ENCODE measurements at regions not wholly inside any gene's neighbourhood (a gene's known extent, or its start where the extent isn't known, plus 50 kb on each side); places are given as distances from the start of the nearest gene placed in this dataset.

DNA sequence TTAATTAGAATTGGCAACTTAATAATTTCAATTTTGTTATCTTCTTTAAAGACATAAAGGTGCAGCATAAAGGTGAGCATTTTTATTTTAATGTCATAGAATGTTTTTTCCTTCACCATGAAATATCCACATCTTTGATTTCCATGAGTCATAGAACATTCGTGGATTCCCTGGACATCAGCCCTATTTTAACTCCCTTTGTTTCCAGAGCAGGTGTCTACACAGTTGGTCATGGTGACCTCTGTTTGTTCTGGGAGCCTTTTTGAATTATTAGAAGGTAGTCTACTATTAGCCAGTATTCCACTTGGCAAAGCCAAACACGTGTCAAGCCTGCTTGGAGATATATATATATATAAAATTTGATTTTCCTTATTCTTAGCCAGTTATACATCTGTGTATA is 572.9 kb downstream of the LTN1 start:
- TF ChIP-seq, protein P1, sequence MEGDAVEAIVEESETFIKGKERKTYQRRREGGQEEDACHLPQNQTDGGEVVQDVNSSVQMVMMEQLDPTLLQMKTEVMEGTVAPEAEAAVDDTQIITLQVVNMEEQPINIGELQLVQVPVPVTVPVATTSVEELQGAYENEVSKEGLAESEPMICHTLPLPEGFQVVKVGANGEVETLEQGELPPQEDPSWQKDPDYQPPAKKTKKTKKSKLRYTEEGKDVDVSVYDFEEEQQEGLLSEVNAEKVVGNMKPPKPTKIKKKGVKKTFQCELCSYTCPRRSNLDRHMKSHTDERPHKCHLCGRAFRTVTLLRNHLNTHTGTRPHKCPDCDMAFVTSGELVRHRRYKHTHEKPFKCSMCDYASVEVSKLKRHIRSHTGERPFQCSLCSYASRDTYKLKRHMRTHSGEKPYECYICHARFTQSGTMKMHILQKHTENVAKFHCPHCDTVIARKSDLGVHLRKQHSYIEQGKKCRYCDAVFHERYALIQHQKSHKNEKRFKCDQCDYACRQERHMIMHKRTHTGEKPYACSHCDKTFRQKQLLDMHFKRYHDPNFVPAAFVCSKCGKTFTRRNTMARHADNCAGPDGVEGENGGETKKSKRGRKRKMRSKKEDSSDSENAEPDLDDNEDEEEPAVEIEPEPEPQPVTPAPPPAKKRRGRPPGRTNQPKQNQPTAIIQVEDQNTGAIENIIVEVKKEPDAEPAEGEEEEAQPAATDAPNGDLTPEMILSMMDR (conservative IDR thresholded peaks at IDR 0.05 in 1 of 2, IDR thresholded peaks at IDR 0.05 in 1 of 2; ENCODE audit: extremely low read depth in 1 of 2, insufficient read depth in 1 of 2, low read depth in 1 of 2, low read length in 2 of 2) = no peak
- TF ChIP-seq EZH2 (IDR thresholded peaks at IDR 0.05; ENCODE audit: borderline replicate concordance, low read length) = no peak
